ENCODE measurements at regions not wholly inside any gene's neighbourhood (a gene's known extent, or its start where the extent isn't known, plus 50 kb on each side); places are given as distances from the start of the nearest gene placed in this dataset.

GRCh38 chr3:135622215-135622614 lies 343.3 kb upstream of the PPP2R3A start:
- no peak for DNase-seq (ENCODE audit: low read depth)
- H3K4me3 ChIP-seq (ENCODE audit: low read length): no peak overlapping the region
- TF ChIP-seq CTCF (conservative IDR thresholded peaks at IDR 0.05; ENCODE audit: low read depth, low read length): no peak

- H3K4me3 ChIP-seq (ENCODE audit: low read length): no peak overlapping the region
- no peak for DNase-seq (ENCODE audit: low read depth)
- TF ChIP-seq CTCF (conservative IDR thresholded peaks at IDR 0.05; ENCODE audit: low read depth, low read length): no peak
These were observed 342.9 kb upstream of the PPP2R3A start for GRCh38 chr3:135622656-135623055.

GRCh38 chr3:135623558-135623957 lies 342.0 kb upstream of the PPP2R3A start:
- DNase-seq (ENCODE audit: low read depth): no peak
- H3K4me3 ChIP-seq (ENCODE audit: low read length): no peak overlapping the region
- TF ChIP-seq CTCF (conservative IDR thresholded peaks at IDR 0.05; ENCODE audit: low read depth, low read length): no peak

- no peak overlapping the region for H3K4me3 ChIP-seq (ENCODE audit: low read length)
- DNase-seq (ENCODE audit: low read depth): no peak
- TF ChIP-seq CTCF (conservative IDR thresholded peaks at IDR 0.05; ENCODE audit: low read depth, low read length): no peak
These were observed 338.5 kb upstream of the PPP2R3A start for GRCh38 chr3:135627057-135627456.

GRCh38 chr3:135629701-135630408 lies 335.7 kb upstream of the PPP2R3A start:
- H3K4me3 ChIP-seq (ENCODE audit: low read length): no peak overlapping the region
- no peak for TF ChIP-seq CTCF (conservative IDR thresholded peaks at IDR 0.05; ENCODE audit: low read depth, low read length)
- DNase-seq (ENCODE audit: low read depth): no peak

- no peak for TF ChIP-seq CTCF (conservative IDR thresholded peaks at IDR 0.05; ENCODE audit: low read depth, low read length)
- H3K4me3 ChIP-seq (ENCODE audit: low read length): no peak overlapping the region
- DNase-seq (ENCODE audit: low read depth): no peak
These were observed 332.9 kb upstream of the PPP2R3A start for GRCh38 chr3:135632556-135633065.

- no peak for TF ChIP-seq CTCF (conservative IDR thresholded peaks at IDR 0.05; ENCODE audit: low read depth, low read length)
- H3K4me3 ChIP-seq (ENCODE audit: low read length): no peak overlapping the region
- no peak for DNase-seq (ENCODE audit: low read depth)
These were observed 332.4 kb upstream of the PPP2R3A start for GRCh38 chr3:135633078-135633477.

All from retinal pigment epithelial cell (primary cell).